WTC11 (cell line): ENCODE measurements at regions not wholly inside any gene's neighbourhood (a gene's known extent, or its start where the extent isn't known, plus 50 kb on each side); places are given as distances from the start of the nearest gene placed in this dataset.

ENCODE experiments used
- ATAC-seq: fragments of 200-7000 bp; cut with Tn5 transposase; 2 replicates; pipeline ENCODE4 v1.10.0; 2021; ENCODE audit warnings: mild to moderate bottlenecking, moderate library complexity
- CTCF ChIA-PET: fragments of 300-600 bp; sonication (Branson Sonifier 250); formaldehyde crosslinking; loops from one replicate; lab custom pipeline; 2021; ENCODE audit warnings: antibody characterized with exemption; lab: Charles Lee
- POLR2A ChIA-PET: fragments of 350-600 bp; sonication (Branson Sonifier 250); formaldehyde crosslinking; loops from one replicate; lab custom pipeline; 2021; ENCODE audit warnings: antibody characterized with exemption; lab: Charles Lee
- DNase-seq: peaks from one replicate; pipeline ENCODE4 v3.0.0; 2021; ENCODE audit warnings: low spot score
- H3K27ac Mint-ChIP-seq: 2 replicates; pipeline ENCODE4 v1.8.0; 2021; ENCODE audit warnings: mixed read lengths
- H3K27me3 Mint-ChIP-seq: 2 replicates; pipeline ENCODE4 v1.8.0; 2021; ENCODE audit warnings: low read depth, mild to moderate bottlenecking, moderate library complexity, mixed read lengths
- H3K36me3 Mint-ChIP-seq: 2 replicates; pipeline ENCODE4 v1.8.0; 2021; ENCODE audit warnings: mixed read lengths
- H3K4me1 Mint-ChIP-seq: 2 replicates; pipeline ENCODE4 v1.8.0; 2022; ENCODE audit warnings: mixed read lengths
- H3K4me3 Mint-ChIP-seq: 2 replicates; pipeline ENCODE4 v1.8.0; 2021; ENCODE audit warnings: mild to moderate bottlenecking, moderate library complexity, mixed read lengths
- H3K9me3 Mint-ChIP-seq: 2 replicates; pipeline ENCODE4 v1.8.0; 2021; ENCODE audit warnings: mixed read lengths
- ETV6 ChIP-seq: sonication (generic); formaldehyde crosslinking; IDR thresholded peaks from 2 replicates; pipeline ENCODE4 v1.8.1; 2022; ENCODE audit warnings: mild to moderate bottlenecking, missing genetic modification reagents
- GABPB1 ChIP-seq: sonication (generic); formaldehyde crosslinking; IDR thresholded peaks from 2 replicates; pipeline ENCODE4 v1.8.1; 2023; ENCODE audit warnings: mild to moderate bottlenecking, missing genetic modification reagents
- GTF2I ChIP-seq: fragments of 250-450 bp; sonication (Bioruptor Pico); conservative IDR thresholded peaks from 2 replicates; pipeline ENCODE4 v1.4.0; 2021; ENCODE audit warnings: mild to moderate bottlenecking
- HMGXB4 ChIP-seq: sonication (generic); formaldehyde crosslinking; IDR thresholded peaks from 2 replicates; pipeline ENCODE4 v1.8.1; 2023; ENCODE audit warnings: mild to moderate bottlenecking, moderate library complexity, missing genetic modification reagents
- MLX ChIP-seq: sonication (generic); formaldehyde crosslinking; IDR thresholded peaks from 2 replicates; pipeline ENCODE4 v1.8.1; 2023; ENCODE audit warnings: mild to moderate bottlenecking, missing genetic modification reagents, moderate library complexity
- MYBL2 ChIP-seq: sonication (generic); formaldehyde crosslinking; IDR thresholded peaks from 2 replicates; pipeline ENCODE4 v1.8.1; 2023; ENCODE audit warnings: mild to moderate bottlenecking, moderate library complexity, missing genetic modification reagents
- NR1H2 ChIP-seq: sonication (generic); formaldehyde crosslinking; IDR thresholded peaks from 2 replicates; pipeline ENCODE4 v1.9.0; 2021; ENCODE audit warnings: mild to moderate bottlenecking, moderate library complexity, missing genetic modification reagents
- USF1 ChIP-seq: sonication (generic); formaldehyde crosslinking; IDR thresholded peaks from 2 replicates; pipeline ENCODE4 v1.8.0; 2022; ENCODE audit warnings: mild to moderate bottlenecking, missing genetic modification reagents
- ZBTB43 ChIP-seq: sonication (generic); formaldehyde crosslinking; IDR thresholded peaks from 2 replicates; pipeline ENCODE4 v1.8.1; 2023; ENCODE audit warnings: mild to moderate bottlenecking, missing genetic modification reagents
- ZNF219 ChIP-seq: sonication (generic); formaldehyde crosslinking; IDR thresholded peaks from 2 replicates; pipeline ENCODE4 v1.8.0; 2023; ENCODE audit warnings: missing genetic modification reagents, mild to moderate bottlenecking, borderline replicate concordance
- ZNF317 ChIP-seq: sonication (generic); formaldehyde crosslinking; IDR thresholded peaks from 2 replicates; pipeline ENCODE4 v1.8.1; 2023; ENCODE audit warnings: low read depth, mild to moderate bottlenecking, moderate library complexity, missing genetic modification reagents, borderline replicate concordance
- ZNF425 ChIP-seq: fragments of 250-450 bp; sonication (Bioruptor Pico); conservative IDR thresholded peaks from 2 replicates; pipeline ENCODE4 v1.9.0; 2021; ENCODE audit warnings: mild to moderate bottlenecking
- ZNF532 ChIP-seq: fragments of 250-450 bp; sonication (Bioruptor Pico); IDR thresholded peaks from 2 replicates; pipeline ENCODE4 v1.9.0; 2021; ENCODE audit warnings: mild to moderate bottlenecking, borderline replicate concordance

GRCh38 chr2:121855510-121855909, 100.1 kb downstream of the TSN start (continued):
- TF ChIP-seq ZBTB43 (CRISPR knock-in tag), result no peak
- TF ChIP-seq ZNF219 (CRISPR knock-in tag), result no peak
- TF ChIP-seq ETV6 (CRISPR knock-in tag), result no peak
- no peak for TF ChIP-seq USF1 (CRISPR knock-in tag)
- TF ChIP-seq ZNF425 (CRISPR knock-in tag), result no peak
- TF ChIP-seq MLX, result no peak
- TF ChIP-seq NR1H2 (CRISPR knock-in tag), result no peak
- TF ChIP-seq ZNF532 (CRISPR knock-in tag), result no peak

- Mint-ChIP-seq H3K4me1 (peaks cover 12% of the 10 kb centered on the region), H3K4me3 (no peak overlapping the region), H3K36me3 (no peaks in the 10 kb centered on the region)
- CTCF ChIA-PET, result interaction anchor here (2.4 kb wide), 1 partner anchor 45 kb away, joined by 8 read pairs; no protein-coding TSS in a partner anchor
- no peak for TF ChIP-seq GABPB1 (CRISPR knock-in tag)
- TF ChIP-seq GTF2I (CRISPR knock-in tag), result no peak
- no peak for TF ChIP-seq ZNF317
- TF ChIP-seq HMGXB4 (CRISPR knock-in tag), result no peak
- TF ChIP-seq, all 79 proteins: peak for 0
- Mint-ChIP-seq H3K27ac (no peak overlapping the region), H3K9me3 (peaks cover 15% of the 10 kb centered on the region), H3K27me3 (peaks cover 2% of the 10 kb centered on the region)
- DNase-seq, result no peak
- ATAC-seq, result no peak
- POLR2A ChIA-PET, result no interaction called here
Observed at GRCh38 chr2:121856360-121856759, 100.9 kb downstream of the TSN start.

GRCh38 chr2:121858369-121858768, 102.9 kb downstream of the TSN start:
- H3K9me3 Mint-ChIP-seq, result peaks cover 23% of the 10 kb centered on the region
- H3K27me3 Mint-ChIP-seq, result peaks cover 3% of the 10 kb centered on the region
- POLR2A ChIA-PET, result no interaction called here
- H3K4me1 Mint-ChIP-seq, result peaks cover 12% of the 10 kb centered on the region
- CTCF ChIA-PET, result no interaction called here
- no peak overlapping the region for H3K27ac Mint-ChIP-seq
- H3K4me3 Mint-ChIP-seq, result no peak overlapping the region
- peaks cover 6% of the 10 kb centered on the region; the same call in 1 of the 2 replicates for H3K36me3 Mint-ChIP-seq
- TF ChIP-seq MYBL2, result no peak
- no peak for TF ChIP-seq GTF2I (CRISPR knock-in tag)
- DNase-seq (no peak), ATAC-seq (no peak)
